Effector memory CD4-positive, alpha-beta T cell (primary cell): ENCODE measurements at regions not wholly inside any gene's neighbourhood (a gene's known extent, or its start where the extent isn't known, plus 50 kb on each side); places are given as distances from the start of the nearest gene placed in this dataset.

Experiments
- DNase-seq, 3 donors: peaks; one replicate each; pipeline ENCODE4 v3.0.0-alpha.2; 2020
- H3K27ac ChIP-seq: 2 replicates; pipeline ENCODE4 v1.7.0; 2013; ENCODE audit warnings: mild to moderate bottlenecking, low read length, moderate library complexity; ENCODE audit not compliant: insufficient read depth, poor library complexity, severe bottlenecking
- H3K27me3 ChIP-seq: replicated peaks from 2 replicates; pipeline ENCODE4 v1.7.0; 2013; ENCODE audit warnings: mild to moderate bottlenecking, low read length; ENCODE audit not compliant: insufficient read depth, control insufficient read depth, poor library complexity, severe bottlenecking
- H3K36me3 ChIP-seq: 2 replicates; pipeline ENCODE4 v1.7.0; 2013; ENCODE audit warnings: mild to moderate bottlenecking, low read length, moderate library complexity; ENCODE audit not compliant: control insufficient read depth, insufficient read depth
- H3K4me1 ChIP-seq: 2 replicates; pipeline ENCODE4 v1.7.0; 2013; ENCODE audit warnings: low read length, mild to moderate bottlenecking; ENCODE audit not compliant: control insufficient read depth, insufficient read depth, poor library complexity, severe bottlenecking
- H3K4me3 ChIP-seq: 2 replicates; pipeline ENCODE4 v1.7.0; 2013; ENCODE audit warnings: low read length, low read depth, mild to moderate bottlenecking; ENCODE audit not compliant: insufficient read depth, poor library complexity, severe bottlenecking
- H3K9me3 ChIP-seq: 2 replicates; pipeline ENCODE4 v1.7.0; 2013; ENCODE audit warnings: mild to moderate bottlenecking, low read length, moderate library complexity; ENCODE audit not compliant: control insufficient read depth

GRCh38 chr15:93523481-93523880 is 434.5 kb upstream of the RGMA start:
- no peaks in the 10 kb centered on the region for H3K36me3 ChIP-seq
- no peaks in the 10 kb centered on the region for H3K27me3 ChIP-seq
- no peaks in the 10 kb centered on the region for H3K9me3 ChIP-seq
- H3K27ac ChIP-seq, result no peak overlapping the region
- H3K4me3 ChIP-seq, result no peak overlapping the region
- H3K4me1 ChIP-seq, result no peaks in the 10 kb centered on the region
- DNase-seq, result no peak

GRCh38 chr15:93520206-93520605 is 431.2 kb upstream of the RGMA start:
- DNase-seq, result no peak
- H3K27ac ChIP-seq, result no peak overlapping the region
- H3K36me3 ChIP-seq, result no peaks in the 10 kb centered on the region
- no peaks in the 10 kb centered on the region for H3K4me1 ChIP-seq
- H3K27me3 ChIP-seq, result no peaks in the 10 kb centered on the region
- no peak overlapping the region for H3K4me3 ChIP-seq
- no peaks in the 10 kb centered on the region for H3K9me3 ChIP-seq

- no peak overlapping the region for H3K4me3 ChIP-seq
- H3K27ac ChIP-seq, result no peak overlapping the region
- DNase-seq, result no peak
- H3K4me1 ChIP-seq, result no peaks in the 10 kb centered on the region
- H3K27me3 ChIP-seq, result no peaks in the 10 kb centered on the region
- no peaks in the 10 kb centered on the region for H3K9me3 ChIP-seq
- H3K36me3 ChIP-seq, result no peaks in the 10 kb centered on the region
These were observed 430.6 kb upstream of the RGMA start for GRCh38 chr15:93519599-93519998.

GRCh38 chr15:93517176-93517575 is 428.2 kb upstream of the RGMA start:
- Histone ChIP-seq H3K27ac (no peak overlapping the region), H3K27me3 (no peaks in the 10 kb centered on the region), H3K4me3 (no peak overlapping the region), H3K4me1 (no peaks in the 10 kb centered on the region), H3K36me3 (no peaks in the 10 kb centered on the region), H3K9me3 (no peaks in the 10 kb centered on the region)
- no peak for DNase-seq

GRCh38 chr15:93515256-93516051 is 426.4 kb upstream of the RGMA start:
- DNase-seq, result no peak
- H3K27ac ChIP-seq, result no peak overlapping the region
- no peaks in the 10 kb centered on the region for H3K9me3 ChIP-seq
- H3K36me3 ChIP-seq, result no peaks in the 10 kb centered on the region
- H3K27me3 ChIP-seq, result no peaks in the 10 kb centered on the region
- H3K4me3 ChIP-seq, result no peak overlapping the region
- no peaks in the 10 kb centered on the region for H3K4me1 ChIP-seq

DNA sequence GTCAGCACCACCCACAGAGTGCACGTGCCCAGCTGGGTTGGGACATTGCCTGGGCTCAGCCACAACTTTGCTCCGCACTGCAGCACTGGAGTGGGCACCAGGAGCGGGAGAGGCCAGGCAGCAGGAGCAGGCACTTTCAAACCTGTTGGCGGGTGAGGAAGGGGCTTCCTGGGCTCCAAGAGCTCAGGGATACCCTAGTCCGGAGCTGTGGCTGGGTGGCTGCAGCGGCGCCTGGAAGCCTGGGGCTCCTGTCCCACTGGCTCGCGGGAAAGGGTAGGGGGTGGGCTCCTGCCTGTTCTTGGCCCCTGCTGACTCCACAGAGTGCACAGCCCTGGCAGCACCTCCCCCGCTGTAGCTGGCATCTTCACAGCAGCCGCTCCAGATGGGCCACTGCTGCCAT is 417.6 kb upstream of the RGMA start:
- Histone ChIP-seq H3K27ac (no peak overlapping the region), H3K27me3 (no peaks in the 10 kb centered on the region), H3K4me3 (no peak overlapping the region), H3K36me3 (no peaks in the 10 kb centered on the region), H3K4me1 (no peaks in the 10 kb centered on the region), H3K9me3 (no peaks in the 10 kb centered on the region)
- DNase-seq, result no peak

DNA sequence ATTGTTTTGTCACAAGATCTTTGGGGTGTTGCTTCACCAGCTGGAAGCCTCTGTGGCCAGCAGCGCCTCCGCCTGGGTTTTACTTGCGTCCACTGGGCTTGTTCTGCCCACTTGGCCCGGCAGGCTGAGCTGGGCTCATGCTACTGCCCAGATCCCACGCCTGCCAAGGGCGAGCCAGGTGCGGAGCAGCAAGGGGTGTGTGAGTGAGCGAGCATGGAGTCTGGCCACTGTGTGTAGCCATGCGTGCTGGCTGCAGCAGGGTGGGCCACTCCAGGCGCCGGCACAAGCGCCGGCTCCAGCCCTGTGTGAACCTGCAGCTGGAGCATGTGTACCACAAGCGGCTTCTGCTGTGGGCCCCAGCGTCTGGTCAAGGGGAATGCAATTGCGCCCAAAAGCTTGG is 416.5 kb upstream of the RGMA start:
- Histone ChIP-seq H3K27ac (no peak overlapping the region), H3K4me3 (no peak overlapping the region), H3K36me3 (no peaks in the 10 kb centered on the region), H3K9me3 (no peaks in the 10 kb centered on the region), H3K27me3 (no peaks in the 10 kb centered on the region), H3K4me1 (no peaks in the 10 kb centered on the region)
- DNase-seq, result no peak

GRCh38 chr15:93501946-93502345 is 412.9 kb upstream of the RGMA start:
- no peak for DNase-seq
- Histone ChIP-seq H3K4me1 (no peaks in the 10 kb centered on the region), H3K9me3 (no peaks in the 10 kb centered on the region), H3K36me3 (no peaks in the 10 kb centered on the region), H3K27me3 (no peaks in the 10 kb centered on the region), H3K27ac (no peak overlapping the region), H3K4me3 (no peak overlapping the region)

DNA sequence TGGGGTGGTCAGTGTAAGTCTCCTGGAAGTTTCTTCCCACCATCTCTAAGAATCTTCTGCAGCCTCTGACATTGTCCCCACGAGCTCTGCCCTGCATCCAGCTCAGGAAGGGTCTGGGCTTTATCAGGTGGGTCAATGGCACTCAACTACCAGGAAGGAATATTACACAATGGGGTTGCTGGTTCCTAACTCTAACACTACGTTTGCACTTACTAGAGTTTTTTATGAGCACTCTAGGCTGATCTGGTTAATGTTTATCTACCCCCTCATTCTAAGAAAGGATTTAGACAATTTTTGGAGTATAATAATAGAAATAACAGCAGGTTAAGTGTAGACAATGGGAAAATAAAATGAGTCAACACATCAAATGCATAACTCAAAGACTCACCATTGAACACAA is 411.1 kb upstream of the RGMA start:
- no peaks in the 10 kb centered on the region for H3K9me3 ChIP-seq
- no peaks in the 10 kb centered on the region for H3K36me3 ChIP-seq
- no peak for DNase-seq

GRCh38 chr15:93497291-93497690 is 408.3 kb upstream of the RGMA start:
- no peak for DNase-seq
- no peak overlapping the region for H3K4me3 ChIP-seq
- no peaks in the 10 kb centered on the region for H3K9me3 ChIP-seq
- no peaks in the 10 kb centered on the region for H3K4me1 ChIP-seq
- no peaks in the 10 kb centered on the region for H3K27me3 ChIP-seq
- no peak overlapping the region for H3K27ac ChIP-seq
- no peaks in the 10 kb centered on the region for H3K36me3 ChIP-seq

More for the DNA sequence above, 411.1 kb upstream of the RGMA start:
- Histone ChIP-seq H3K4me1 (no peaks in the 10 kb centered on the region), H3K27ac (no peak overlapping the region), H3K27me3 (no peaks in the 10 kb centered on the region), H3K4me3 (no peak overlapping the region)
